ENCODE measurements at regions not wholly inside any gene's neighbourhood (a gene's known extent, or its start where the extent isn't known, plus 50 kb on each side); places are given as distances from the start of the nearest gene placed in this dataset.
"Not testable (repeated sequence)": the region's sequence is repeated elsewhere in the genome, so short reads cannot be mapped to it uniquely, and the experiment has no call there.

GRCh38 chr2:160576054-160576499 is 82.5 kb upstream of the RBMS1 start:
- TF ChIP-seq CTCF (conservative IDR thresholded peaks at IDR 0.05) (no peak), ZFX (IDR thresholded peaks at IDR 0.05) (no peak)
- H3K27ac ChIP-seq, result peak overlapping the region; percentile 54; the same call in 1 of the 2 replicates

- not testable (repeated sequence) for H3K27ac ChIP-seq
Measured at GRCh38 chr2:160577081-160577480, 83.5 kb upstream of the RBMS1 start.

GRCh38 chr2:160581035-160581434 is 87.4 kb upstream of the RBMS1 start:
- no peak for TF ChIP-seq ZFX (IDR thresholded peaks at IDR 0.05)
- TF ChIP-seq CTCF (conservative IDR thresholded peaks at IDR 0.05), result no peak
- H3K27ac ChIP-seq, result no peak overlapping the region

GRCh38 chr2:160581448-160581847 is 87.8 kb upstream of the RBMS1 start:
- TF ChIP-seq ZFX (IDR thresholded peaks at IDR 0.05) (no peak), CTCF (conservative IDR thresholded peaks at IDR 0.05) (no peak)
- no peak overlapping the region for H3K27ac ChIP-seq

GRCh38 chr2:160582081-160582480 is 88.5 kb upstream of the RBMS1 start:
- TF ChIP-seq ZFX (IDR thresholded peaks at IDR 0.05) (no peak), CTCF (conservative IDR thresholded peaks at IDR 0.05) (no peak)
- no peak overlapping the region for H3K27ac ChIP-seq

- no peak for TF ChIP-seq CTCF (conservative IDR thresholded peaks at IDR 0.05)
- no peak for TF ChIP-seq ZFX (IDR thresholded peaks at IDR 0.05)
- no peak overlapping the region for H3K27ac ChIP-seq
Measured at GRCh38 chr2:160582490-160583145, 89.0 kb upstream of the RBMS1 start.

GRCh38 chr2:160583146-160583535 is 89.5 kb upstream of the RBMS1 start:
- no peak overlapping the region for H3K27ac ChIP-seq
- TF ChIP-seq ZFX (IDR thresholded peaks at IDR 0.05), result no peak
- no peak for TF ChIP-seq CTCF (conservative IDR thresholded peaks at IDR 0.05)

All from C4-2B (cell line).